ENCODE measurements at regions not wholly inside any gene's neighbourhood (a gene's known extent, or its start where the extent isn't known, plus 50 kb on each side); places are given as distances from the start of the nearest gene placed in this dataset.

GRCh38 chr2:189293164-189293563, 113.6 kb upstream of the COL5A2 start:
- Histone ChIP-seq H3K9ac (ENCODE audit: control insufficient read depth, extremely low read depth, insufficient read depth, low read length) (no peak overlapping the region), H3K4me3 (ENCODE audit: control insufficient read depth in 2 of 3, extremely low read depth in 1 of 3, insufficient read depth in 2 of 3, low read depth in 1 of 3, low read length in 3 of 3) (no peak overlapping the region), H3K9me1 (ENCODE audit: control insufficient read depth, extremely low read depth, insufficient read depth, low read length) (no peaks in the 10 kb centered on the region), H4K20me1 (ENCODE audit: control insufficient read depth, extremely low read depth, insufficient read depth, low read length) (no peaks in the 10 kb centered on the region), H3K4me2 (ENCODE audit: control insufficient read depth, extremely low read depth, insufficient read depth, low read depth, low read length) (no peak overlapping the region), H2AFZ (ENCODE audit: control insufficient read depth, low read length) (no peak overlapping the region), H3K9me3 (ENCODE audit: control insufficient read depth, low read depth, low read length) (no peaks in the 10 kb centered on the region), H3K4me1 (ENCODE audit: control insufficient read depth, extremely low read depth, insufficient read depth, low read length) (peaks cover 5% of the 10 kb centered on the region), H3K79me2 (ENCODE audit: control insufficient read depth, insufficient read depth, low read length) (no peaks in the 10 kb centered on the region), H3K27ac (ENCODE audit: control insufficient read depth, insufficient read depth, low read length) (no peak overlapping the region), H3K27me3 (ENCODE audit: control insufficient read depth, extremely low read depth, insufficient read depth, low read length) (no peaks in the 10 kb centered on the region), H3K36me3 (ENCODE audit: control insufficient read depth in 2 of 2, extremely low read depth in 1 of 2, insufficient read depth in 2 of 2, low read length in 2 of 2) (no peaks in the 10 kb centered on the region)
- dilution Hi-C loops (cut with MboI; ENCODE audit: extremely low pct_ligation_motif_present, low sequenced_read_pairs): no loop called here
- TF ChIP-seq CTCF (optimal IDR thresholded peaks at IDR 0.05 in 1 of 3, IDR thresholded peaks at IDR 0.05 in 1 of 3, conservative IDR thresholded peaks at IDR 0.05 in 1 of 3; ENCODE audit: extremely low read depth in 1 of 3, insufficient read depth in 2 of 3, low read length in 3 of 3): no peak
- no peak for TF ChIP-seq EZH2 (IDR thresholded peaks at IDR 0.05; ENCODE audit: low read length)
- DNase-seq (ENCODE audit: low read depth, low spot score): no peak
- FAIRE-seq: no peak

- no peaks in the 10 kb centered on the region for H3K9me1 ChIP-seq (ENCODE audit: control insufficient read depth, extremely low read depth, insufficient read depth, low read length)
- dilution Hi-C loops (cut with MboI; ENCODE audit: extremely low pct_ligation_motif_present, low sequenced_read_pairs): no loop called here
- no peaks in the 10 kb centered on the region for H3K36me3 ChIP-seq (ENCODE audit: control insufficient read depth in 2 of 2, extremely low read depth in 1 of 2, insufficient read depth in 2 of 2, low read length in 2 of 2)
- no peak overlapping the region for H3K9ac ChIP-seq (ENCODE audit: control insufficient read depth, extremely low read depth, insufficient read depth, low read length)
- no peak overlapping the region for H2AFZ ChIP-seq (ENCODE audit: control insufficient read depth, low read length)
- FAIRE-seq: no peak
- no peaks in the 10 kb centered on the region for H4K20me1 ChIP-seq (ENCODE audit: control insufficient read depth, extremely low read depth, insufficient read depth, low read length)
- H3K27ac ChIP-seq (ENCODE audit: control insufficient read depth, insufficient read depth, low read length): no peak overlapping the region
- no peak overlapping the region for H3K4me3 ChIP-seq (ENCODE audit: control insufficient read depth in 2 of 3, extremely low read depth in 1 of 3, insufficient read depth in 2 of 3, low read depth in 1 of 3, low read length in 3 of 3)
- peaks cover 5% of the 10 kb centered on the region for H3K4me1 ChIP-seq (ENCODE audit: control insufficient read depth, extremely low read depth, insufficient read depth, low read length)
- no peak for TF ChIP-seq CTCF (optimal IDR thresholded peaks at IDR 0.05 in 1 of 3, IDR thresholded peaks at IDR 0.05 in 1 of 3, conservative IDR thresholded peaks at IDR 0.05 in 1 of 3; ENCODE audit: extremely low read depth in 1 of 3, insufficient read depth in 2 of 3, low read length in 3 of 3)
- TF ChIP-seq EZH2 (IDR thresholded peaks at IDR 0.05; ENCODE audit: low read length): no peak
- no peak overlapping the region for H3K4me2 ChIP-seq (ENCODE audit: control insufficient read depth, extremely low read depth, insufficient read depth, low read depth, low read length)
- H3K9me3 ChIP-seq (ENCODE audit: control insufficient read depth, low read depth, low read length): no peaks in the 10 kb centered on the region
- no peaks in the 10 kb centered on the region for H3K27me3 ChIP-seq (ENCODE audit: control insufficient read depth, extremely low read depth, insufficient read depth, low read length)
- DNase-seq (ENCODE audit: low read depth, low spot score): no peak
- no peaks in the 10 kb centered on the region for H3K79me2 ChIP-seq (ENCODE audit: control insufficient read depth, insufficient read depth, low read length)
Measured at GRCh38 chr2:189297446-189297845, 117.9 kb upstream of the COL5A2 start.

Data from keratinocyte (primary cell).